ENCODE measurements at regions not wholly inside any gene's neighbourhood (a gene's known extent, or its start where the extent isn't known, plus 50 kb on each side); places are given as distances from the start of the nearest gene placed in this dataset.

DNA sequence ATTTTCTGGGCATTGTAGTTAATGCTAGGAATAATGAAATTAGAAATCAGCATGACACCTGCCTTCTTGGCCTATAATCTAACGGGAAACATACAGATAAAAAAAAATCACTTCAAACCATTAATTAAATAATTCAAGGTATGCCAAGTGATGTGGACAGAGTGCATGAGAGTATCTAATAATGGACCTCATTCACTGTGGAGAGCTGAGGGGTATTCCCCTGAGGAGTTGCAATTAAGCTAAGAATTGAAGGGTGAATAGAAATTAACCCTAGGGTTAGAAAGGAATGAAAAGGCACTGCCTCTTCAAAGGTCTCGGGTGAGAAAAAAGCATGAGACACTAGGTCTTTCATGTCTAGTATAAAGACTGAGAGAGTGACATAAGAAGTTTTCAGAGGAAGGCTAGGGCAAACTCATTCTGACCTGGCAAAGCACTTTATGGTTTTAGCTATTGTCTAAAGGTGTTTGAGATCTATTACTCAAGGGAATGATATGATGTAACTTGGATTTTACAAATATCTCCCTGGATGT, 466.1 kb downstream of the KCNT2 start:
- TF ChIP-seq POLR2AphosphoS5 (IDR thresholded peaks at IDR 0.05; ENCODE audit: low read depth, low read length): no peak
- TF ChIP-seq SIN3A (IDR thresholded peaks at IDR 0.05; ENCODE audit: borderline replicate concordance, insufficient read depth, low read length): no peak
- TF ChIP-seq REST (IDR thresholded peaks at IDR 0.05; ENCODE audit: insufficient read depth in 1 of 2, low read depth in 2 of 2, low read length in 2 of 2): no peak
- TF ChIP-seq TAF1 (IDR thresholded peaks at IDR 0.05; ENCODE audit: borderline replicate concordance, insufficient read depth, low read length): no peak
- no peak for TF ChIP-seq FOXP2 (optimal IDR thresholded peaks at IDR 0.05; ENCODE audit: borderline replicate concordance, extremely low read depth, extremely low read length, insufficient read depth)

DNA sequence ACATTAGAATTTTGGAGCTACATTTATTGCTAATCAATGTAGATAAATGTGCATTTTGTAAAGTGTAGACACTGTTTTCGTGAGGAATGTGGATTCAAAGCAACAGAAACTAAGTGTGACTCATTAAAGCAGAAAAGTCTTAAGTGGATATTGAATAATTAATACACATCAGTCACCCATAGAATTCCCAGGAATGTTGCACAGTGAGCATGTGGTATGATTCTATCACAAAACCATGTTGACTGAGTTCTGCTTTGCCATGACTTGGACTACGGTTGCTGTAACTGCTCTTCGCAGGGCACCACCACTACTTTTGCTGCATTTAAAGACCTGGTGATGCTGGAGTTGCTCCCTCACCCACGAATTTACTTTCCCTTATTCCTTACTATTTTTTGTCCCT, 471.8 kb downstream of the KCNT2 start:
- no peak for TF ChIP-seq FOXP2 (optimal IDR thresholded peaks at IDR 0.05; ENCODE audit: borderline replicate concordance, extremely low read depth, extremely low read length, insufficient read depth)
- no peak for TF ChIP-seq TAF1 (IDR thresholded peaks at IDR 0.05; ENCODE audit: borderline replicate concordance, insufficient read depth, low read length)

DNA sequence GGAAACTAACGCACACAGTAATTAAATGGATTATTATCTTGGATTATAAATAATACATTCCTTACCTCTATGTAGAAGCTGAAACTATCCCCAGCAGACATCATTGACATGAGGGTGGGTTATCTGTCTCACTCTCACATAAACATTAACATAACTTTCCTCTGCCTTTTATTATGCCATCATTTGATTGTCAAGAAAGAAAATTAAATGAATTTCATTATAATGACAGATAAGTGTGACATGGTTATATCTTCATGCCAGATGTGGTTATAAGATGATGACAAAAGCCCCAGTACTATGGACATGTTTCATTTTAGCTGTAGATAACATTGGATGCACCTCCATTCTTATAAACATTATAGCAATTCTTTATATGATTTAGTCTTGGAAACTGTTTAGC, 476.5 kb downstream of the KCNT2 start:
- TF ChIP-seq POLR2AphosphoS5 (IDR thresholded peaks at IDR 0.05; ENCODE audit: low read depth, low read length): no peak
- TF ChIP-seq SIN3A (IDR thresholded peaks at IDR 0.05; ENCODE audit: borderline replicate concordance, insufficient read depth, low read length): no peak
- no peak for TF ChIP-seq FOXP2 (optimal IDR thresholded peaks at IDR 0.05; ENCODE audit: borderline replicate concordance, extremely low read depth, extremely low read length, insufficient read depth)
- no peak for TF ChIP-seq TAF1 (IDR thresholded peaks at IDR 0.05; ENCODE audit: borderline replicate concordance, insufficient read depth, low read length)
- no peak for TF ChIP-seq REST (IDR thresholded peaks at IDR 0.05; ENCODE audit: insufficient read depth in 1 of 2, low read depth in 2 of 2, low read length in 2 of 2)

DNA sequence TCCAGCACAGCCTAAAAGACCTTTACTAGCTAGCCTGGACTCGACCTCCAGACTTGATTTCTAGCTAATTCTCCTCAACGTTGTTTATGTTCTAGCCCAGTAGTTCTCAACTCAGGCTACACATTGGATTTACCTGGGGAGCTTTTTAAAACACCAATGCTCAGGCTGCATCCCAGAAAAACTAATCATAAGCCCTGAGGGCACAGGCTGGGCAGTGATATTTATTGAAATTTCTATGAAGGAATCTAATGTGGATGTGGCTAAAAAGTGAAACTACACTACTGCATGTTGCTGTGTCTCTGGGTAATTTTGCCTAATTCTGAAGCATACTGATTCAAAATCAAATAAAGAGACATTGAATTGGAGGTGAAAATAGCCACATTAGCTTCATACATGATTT, 479.4 kb downstream of the KCNT2 start:
- TF ChIP-seq REST (IDR thresholded peaks at IDR 0.05; ENCODE audit: insufficient read depth in 1 of 2, low read depth in 2 of 2, low read length in 2 of 2) (no peak), POLR2AphosphoS5 (IDR thresholded peaks at IDR 0.05; ENCODE audit: low read depth, low read length) (no peak), TAF1 (IDR thresholded peaks at IDR 0.05; ENCODE audit: borderline replicate concordance, insufficient read depth, low read length) (no peak), FOXP2 (optimal IDR thresholded peaks at IDR 0.05; ENCODE audit: borderline replicate concordance, extremely low read depth, extremely low read length, insufficient read depth) (no peak), SIN3A (IDR thresholded peaks at IDR 0.05; ENCODE audit: borderline replicate concordance, insufficient read depth, low read length) (no peak)

- TF ChIP-seq POLR2AphosphoS5 (IDR thresholded peaks at IDR 0.05; ENCODE audit: low read depth, low read length) (no peak), TAF1 (IDR thresholded peaks at IDR 0.05; ENCODE audit: borderline replicate concordance, insufficient read depth, low read length) (no peak), SIN3A (IDR thresholded peaks at IDR 0.05; ENCODE audit: borderline replicate concordance, insufficient read depth, low read length) (no peak), REST (IDR thresholded peaks at IDR 0.05; ENCODE audit: insufficient read depth in 1 of 2, low read depth in 2 of 2, low read length in 2 of 2) (no peak), FOXP2 (optimal IDR thresholded peaks at IDR 0.05; ENCODE audit: borderline replicate concordance, extremely low read depth, extremely low read length, insufficient read depth) (no peak)
Observed at GRCh38 chr1:196121181-196121580, 487.1 kb downstream of the KCNT2 start.
